ENCODE measurements at regions not wholly inside any gene's neighbourhood (a gene's known extent, or its start where the extent isn't known, plus 50 kb on each side); places are given as distances from the start of the nearest gene placed in this dataset.

DNA sequence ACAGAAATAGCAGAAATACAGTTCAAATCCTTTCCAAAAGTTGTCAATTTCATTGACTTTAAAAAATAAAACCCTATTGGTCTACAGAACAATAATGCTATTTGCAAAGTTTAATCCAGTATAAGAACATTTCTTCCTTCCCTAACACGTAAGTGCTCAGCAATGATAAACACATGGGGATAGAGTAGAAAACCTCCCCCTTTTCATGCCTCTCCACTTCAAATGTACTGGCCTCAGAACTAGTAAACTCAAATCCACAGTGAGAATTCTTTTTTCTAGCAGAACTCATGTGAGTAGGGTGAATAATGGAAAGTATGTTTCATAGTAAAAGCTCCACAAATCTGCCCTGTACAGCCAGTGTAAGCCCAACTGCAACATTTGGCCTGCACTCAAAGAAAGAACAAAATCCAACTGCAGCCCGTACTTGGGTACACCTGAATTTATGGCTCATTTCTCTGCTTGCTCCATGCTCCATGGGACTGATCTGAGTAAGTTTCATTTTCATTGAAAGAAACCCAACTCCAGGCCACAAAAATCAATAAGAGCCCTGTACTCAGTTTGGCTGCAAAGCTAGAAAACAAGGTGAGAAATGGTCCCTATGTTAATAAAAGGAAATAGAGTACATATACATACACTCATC, 115.0 kb upstream of the RMDN2 start:
- TF ChIP-seq, protein P1, sequence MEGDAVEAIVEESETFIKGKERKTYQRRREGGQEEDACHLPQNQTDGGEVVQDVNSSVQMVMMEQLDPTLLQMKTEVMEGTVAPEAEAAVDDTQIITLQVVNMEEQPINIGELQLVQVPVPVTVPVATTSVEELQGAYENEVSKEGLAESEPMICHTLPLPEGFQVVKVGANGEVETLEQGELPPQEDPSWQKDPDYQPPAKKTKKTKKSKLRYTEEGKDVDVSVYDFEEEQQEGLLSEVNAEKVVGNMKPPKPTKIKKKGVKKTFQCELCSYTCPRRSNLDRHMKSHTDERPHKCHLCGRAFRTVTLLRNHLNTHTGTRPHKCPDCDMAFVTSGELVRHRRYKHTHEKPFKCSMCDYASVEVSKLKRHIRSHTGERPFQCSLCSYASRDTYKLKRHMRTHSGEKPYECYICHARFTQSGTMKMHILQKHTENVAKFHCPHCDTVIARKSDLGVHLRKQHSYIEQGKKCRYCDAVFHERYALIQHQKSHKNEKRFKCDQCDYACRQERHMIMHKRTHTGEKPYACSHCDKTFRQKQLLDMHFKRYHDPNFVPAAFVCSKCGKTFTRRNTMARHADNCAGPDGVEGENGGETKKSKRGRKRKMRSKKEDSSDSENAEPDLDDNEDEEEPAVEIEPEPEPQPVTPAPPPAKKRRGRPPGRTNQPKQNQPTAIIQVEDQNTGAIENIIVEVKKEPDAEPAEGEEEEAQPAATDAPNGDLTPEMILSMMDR (IDR thresholded peaks at IDR 0.05; ENCODE audit: insufficient read depth, low read depth, low read length), result no peak
- no peak for TF ChIP-seq EZH2 (IDR thresholded peaks at IDR 0.05; ENCODE audit: insufficient read depth, low read length)
